ENCODE measurements at regions not wholly inside any gene's neighbourhood (a gene's known extent, or its start where the extent isn't known, plus 50 kb on each side); places are given as distances from the start of the nearest gene placed in this dataset.
A peak's percentile ranks its signal among the peaks of the same experiment; 100 is the strongest.

DNA sequence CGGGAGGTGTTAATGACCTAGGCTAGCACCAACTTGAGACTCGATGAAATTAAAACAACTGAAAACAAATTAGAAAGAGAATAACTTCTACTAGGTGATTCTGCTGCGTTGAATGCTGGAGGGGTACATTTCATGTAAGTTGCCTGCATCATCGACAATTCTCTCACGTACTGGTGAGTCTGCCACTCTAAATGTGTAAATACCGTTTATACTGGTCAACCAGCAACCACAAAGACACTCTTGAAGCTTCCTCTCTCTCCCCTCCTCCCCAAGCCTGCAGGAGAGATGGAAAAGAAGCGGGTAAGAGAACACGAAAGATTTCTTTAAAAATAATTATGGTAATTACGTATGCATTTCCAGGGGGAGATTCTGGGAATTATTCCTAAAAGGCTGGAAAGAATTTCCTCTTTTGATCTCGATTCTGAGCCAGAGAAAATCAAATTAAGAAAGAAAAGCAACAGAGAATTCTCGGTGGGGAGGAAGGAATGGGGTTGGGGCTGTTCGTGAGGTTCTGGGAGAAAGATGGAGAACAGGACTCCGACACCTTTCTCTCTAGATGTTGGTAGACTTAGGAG is 68.6 kb upstream of the MRTFB start:
- Mint-ChIP-seq H3K27ac (no peak overlapping the region), H3K4me3 (peak overlapping the region in 1 of 10 donors; percentile 28), H3K27me3 (peaks cover 2 to 51% (median 23%) of the 10 kb centered on the region in 5 donors), H3K9me3 (no peaks in the 10 kb centered on the region), H3K36me3 (no peaks in the 10 kb centered on the region), H3K4me1 (peaks cover 11 to 32% (median 16%) of the 10 kb centered on the region in 4 donors)
- ATAC-seq (no peak), DNase-seq (no peak)
- POLR2A ChIA-PET, result no interaction called here

DNA sequence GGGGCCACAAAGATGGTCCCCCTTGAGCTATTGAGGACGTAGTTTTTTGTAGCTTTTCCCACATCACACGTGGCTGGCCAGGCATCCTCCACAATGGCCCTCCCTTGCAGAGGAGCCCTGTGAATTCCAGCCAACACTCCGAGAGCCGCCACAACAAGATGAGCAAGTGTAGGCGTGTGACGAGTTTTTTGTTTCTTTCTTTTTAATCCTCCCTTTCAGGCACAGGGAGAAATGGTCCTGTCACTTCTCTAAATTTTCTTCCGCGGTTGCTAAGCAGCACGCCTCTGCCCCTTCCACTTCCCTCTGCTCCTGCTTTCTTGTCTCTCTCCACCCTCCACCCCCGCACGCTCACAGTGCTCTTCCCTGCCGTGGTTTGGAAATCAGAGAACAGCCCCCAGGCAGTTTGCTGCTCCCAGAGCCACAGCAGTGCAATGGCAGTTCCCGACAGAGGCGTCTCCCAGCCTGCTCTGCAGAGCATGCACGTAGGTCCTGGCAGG is 68.0 kb upstream of the MRTFB start:
- no peaks in the 10 kb centered on the region for H3K9me3 Mint-ChIP-seq
- H3K27ac Mint-ChIP-seq, result peak overlapping the region in 1 of 10 donors; percentile 16
- H3K4me3 Mint-ChIP-seq, result peak overlapping the region in 1 of 10 donors; percentile 28
- peaks cover 8 to 27% (median 11%) of the 10 kb centered on the region in 4 donors for H3K4me1 Mint-ChIP-seq
- no peaks in the 10 kb centered on the region for H3K36me3 Mint-ChIP-seq
- DNase-seq, result no peak
- H3K27me3 Mint-ChIP-seq, result peaks cover 2 to 51% (median 23%) of the 10 kb centered on the region in 5 donors
- POLR2A ChIA-PET, result no interaction called here
- no peak for ATAC-seq

DNA sequence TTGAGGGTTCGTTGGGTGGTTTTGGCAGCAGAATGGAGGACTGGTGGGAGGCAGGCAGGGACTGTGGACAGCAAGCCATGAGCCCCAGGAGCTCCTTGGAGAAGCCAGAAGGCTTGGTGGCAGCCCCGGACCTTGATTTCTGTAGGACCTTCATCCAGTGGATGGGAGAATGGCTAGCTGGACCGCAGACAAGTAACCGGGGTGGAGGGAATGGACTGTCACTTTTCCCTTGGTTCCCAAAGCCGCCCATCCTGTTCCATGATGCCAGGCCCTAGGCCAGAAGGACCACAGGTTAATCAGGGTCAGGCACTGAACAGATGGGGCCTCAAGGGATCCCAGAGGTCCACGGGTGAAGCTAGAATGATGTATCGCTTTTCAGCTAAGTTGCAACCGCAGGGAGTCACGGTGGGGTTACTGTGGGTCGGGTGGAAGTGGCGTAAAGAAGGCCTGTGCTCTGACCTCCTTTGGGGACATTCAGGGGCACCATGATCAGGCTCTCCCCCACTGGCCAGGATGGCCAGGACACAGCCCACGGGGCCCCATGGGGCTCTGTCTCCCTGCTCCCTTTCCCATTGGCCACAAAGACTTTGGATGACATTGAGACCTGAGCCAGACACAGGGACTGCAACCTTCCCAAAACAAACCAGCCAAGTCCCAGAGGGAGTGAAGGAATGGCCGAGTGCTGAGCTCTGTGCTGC is 66.9 kb upstream of the MRTFB start:
- ATAC-seq (no peak), DNase-seq (no peak)
- H3K27me3 Mint-ChIP-seq, result peaks cover 4 to 48% (median 23%) of the 10 kb centered on the region in 5 donors
- no peak overlapping the region for H3K27ac Mint-ChIP-seq
- H3K4me1 Mint-ChIP-seq, result peaks cover 5 to 20% (median 10%) of the 10 kb centered on the region in 4 donors
- POLR2A ChIA-PET, result no interaction called here
- H3K36me3 Mint-ChIP-seq, result no peaks in the 10 kb centered on the region
- no peak overlapping the region for H3K4me3 Mint-ChIP-seq
- no peaks in the 10 kb centered on the region for H3K9me3 Mint-ChIP-seq

DNA sequence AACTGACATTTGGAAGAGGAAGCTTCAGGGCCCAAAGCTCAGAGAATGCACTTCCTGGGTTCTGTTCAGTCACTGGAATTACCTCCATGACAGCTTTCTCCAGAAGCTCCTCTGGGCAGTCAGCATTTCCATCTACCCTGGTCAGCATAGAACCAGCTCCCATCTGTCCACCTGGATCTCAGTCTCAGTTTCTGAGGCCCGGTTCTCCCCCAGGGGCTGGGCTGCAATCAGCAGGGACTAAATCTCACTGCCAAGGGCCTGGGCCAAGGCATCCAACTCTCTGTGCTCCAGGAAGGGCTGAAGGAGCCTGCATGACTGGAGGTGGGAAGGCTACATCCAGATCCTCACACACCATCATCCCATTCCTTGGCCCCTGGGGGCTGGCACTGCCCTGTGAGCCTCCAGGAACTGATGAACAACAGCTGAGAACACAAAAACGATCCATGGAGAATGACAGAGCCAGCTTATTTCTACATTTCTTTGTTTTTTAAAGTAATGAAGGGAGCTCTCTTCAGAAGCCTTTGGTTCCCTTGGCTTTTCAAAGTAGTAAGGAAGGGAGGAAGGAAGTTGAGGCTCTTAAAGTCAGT is 66.3 kb upstream of the MRTFB start:
- Mint-ChIP-seq H3K27ac (peak overlapping the region in 1 of 10 donors; percentile 43), H3K36me3 (no peaks in the 10 kb centered on the region)

GRCh38 chr16:14005335-14005734 is 65.8 kb upstream of the MRTFB start:
- Mint-ChIP-seq H3K9me3 (no peaks in the 10 kb centered on the region), H3K4me3 (no peak overlapping the region), H3K27me3 (peaks cover 8 to 43% (median 23%) of the 10 kb centered on the region in 5 donors), H3K4me1 (peaks cover 5 to 13% (median 10%) of the 10 kb centered on the region in 4 donors), H3K36me3 (no peaks in the 10 kb centered on the region), H3K27ac (no peak overlapping the region)
- DNase-seq (no peak), ATAC-seq (no peak)
- POLR2A ChIA-PET, result no interaction called here

More for the DNA sequence above, 66.3 kb upstream of the MRTFB start:
- peaks cover 6 to 48% (median 23%) of the 10 kb centered on the region in 5 donors for H3K27me3 Mint-ChIP-seq
- peaks cover 5 to 14% (median 10%) of the 10 kb centered on the region in 4 donors for H3K4me1 Mint-ChIP-seq
- POLR2A ChIA-PET, result no interaction called here
- DNase-seq (no peak), ATAC-seq (no peak)
- H3K9me3 Mint-ChIP-seq, result no peaks in the 10 kb centered on the region
- no peak overlapping the region for H3K4me3 Mint-ChIP-seq

GRCh38 chr16:14007450-14007849 is 63.7 kb upstream of the MRTFB start:
- Mint-ChIP-seq H3K36me3 (no peaks in the 10 kb centered on the region), H3K27ac (no peak overlapping the region), H3K4me3 (no peak overlapping the region), H3K9me3 (no peaks in the 10 kb centered on the region), H3K4me1 (peaks cover 5 to 11% (median 8%) of the 10 kb centered on the region in 4 donors), H3K27me3 (peaks cover 5 to 28% (median 13%) of the 10 kb centered on the region in 5 donors)
- POLR2A ChIA-PET, result no interaction called here
- ATAC-seq (no peak), DNase-seq (no peak)

DNA sequence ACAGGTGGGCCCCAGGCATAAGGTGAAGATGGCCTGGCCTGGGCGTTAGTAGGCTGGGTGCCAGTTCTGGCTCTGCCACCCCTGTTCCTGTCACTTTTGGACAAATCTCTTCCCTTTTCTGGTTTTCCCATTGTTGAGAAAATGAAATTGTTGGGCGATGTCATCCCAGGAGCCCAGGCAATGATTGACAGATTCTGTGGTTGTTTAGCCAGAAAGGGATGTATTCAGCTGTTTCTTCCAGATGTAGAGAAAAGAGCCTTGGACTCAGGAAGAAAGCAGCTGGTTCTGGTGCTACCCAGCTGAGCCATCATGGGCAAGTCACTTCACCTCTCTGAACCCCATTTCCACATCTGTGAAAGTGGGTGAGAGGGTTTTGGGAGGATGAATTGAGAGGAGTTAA is 60.1 kb upstream of the MRTFB start:
- POLR2A ChIA-PET, result no interaction called here
- Mint-ChIP-seq H3K9me3 (no peaks in the 10 kb centered on the region), H3K4me1 (peaks cover 0 to 3% (median 0%) of the 10 kb centered on the region in 4 donors), H3K27me3 (peaks cover 8 to 22% (median 16%) of the 10 kb centered on the region in 5 donors), H3K27ac (no peak overlapping the region), H3K4me3 (no peak overlapping the region), H3K36me3 (no peaks in the 10 kb centered on the region)
- DNase-seq (no peak), ATAC-seq (no peak)

GRCh38 chr16:14011846-14012245 is 59.3 kb upstream of the MRTFB start:
- POLR2A ChIA-PET, result no interaction called here
- H3K9me3 Mint-ChIP-seq, result no peaks in the 10 kb centered on the region
- H3K4me1 Mint-ChIP-seq, result peaks cover 0 to 3% (median 0%) of the 10 kb centered on the region in 4 donors
- no peak for ATAC-seq
- no peak for DNase-seq
- H3K27me3 Mint-ChIP-seq, result peaks cover 8 to 22% (median 16%) of the 10 kb centered on the region in 5 donors
- H3K36me3 Mint-ChIP-seq, result no peaks in the 10 kb centered on the region
- H3K4me3 Mint-ChIP-seq, result no peak overlapping the region
- H3K27ac Mint-ChIP-seq, result no peak overlapping the region

GRCh38 chr16:14013145-14013570 is 58.0 kb upstream of the MRTFB start:
- ATAC-seq, result no peak
- DNase-seq, result no peak
- POLR2A ChIA-PET, result no interaction called here
- Mint-ChIP-seq H3K4me1 (peaks cover 0 to 3% (median 0%) of the 10 kb centered on the region in 4 donors), H3K4me3 (no peak overlapping the region), H3K36me3 (no peaks in the 10 kb centered on the region), H3K27me3 (peaks cover 6 to 21% (median 16%) of the 10 kb centered on the region in 5 donors), H3K9me3 (no peaks in the 10 kb centered on the region), H3K27ac (no peak overlapping the region)

DNA sequence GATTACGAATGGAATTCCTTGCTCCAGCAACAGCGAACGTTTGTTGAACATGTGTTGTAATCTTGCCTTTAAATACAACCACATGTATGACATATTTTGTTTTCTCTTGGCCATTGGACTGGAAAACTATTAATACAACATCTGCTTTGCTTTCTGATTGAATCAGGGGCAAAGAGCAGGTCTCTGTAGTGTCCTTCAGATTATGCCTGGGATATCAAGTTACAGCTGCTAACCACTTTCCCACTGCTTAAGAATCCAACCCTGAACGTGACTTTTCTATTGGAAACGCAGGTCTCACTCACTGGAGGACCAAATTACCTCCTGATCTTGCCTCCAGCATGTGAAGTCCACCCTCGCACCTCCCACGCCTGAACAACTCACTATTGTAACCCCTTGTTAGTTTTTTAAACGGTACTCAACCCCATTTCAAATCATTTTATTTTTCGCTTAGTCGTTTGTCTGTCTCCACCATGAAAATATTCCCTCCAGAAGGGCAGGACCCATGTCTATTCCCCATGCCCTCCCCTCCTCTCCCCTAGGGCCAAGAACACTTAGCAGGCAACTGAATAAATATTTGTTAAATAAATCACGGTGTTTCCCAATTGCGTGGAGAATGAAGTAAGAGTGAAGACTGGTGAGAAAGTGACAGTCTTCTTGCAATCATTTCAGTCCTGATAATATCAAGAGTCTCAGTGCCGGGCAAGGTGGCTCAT is 57.4 kb upstream of the MRTFB start:
- POLR2A ChIA-PET, result no interaction called here
- Mint-ChIP-seq H3K4me1 (peaks cover 0 to 3% (median 0%) of the 10 kb centered on the region in 4 donors), H3K36me3 (no peaks in the 10 kb centered on the region), H3K9me3 (no peaks in the 10 kb centered on the region), H3K27ac (peak overlapping the region in 1 of 10 donors; percentile 20), H3K27me3 (peaks cover 6 to 20% (median 16%) of the 10 kb centered on the region in 5 donors), H3K4me3 (no peak overlapping the region)
- DNase-seq (no peak), ATAC-seq (no peak)

DNA sequence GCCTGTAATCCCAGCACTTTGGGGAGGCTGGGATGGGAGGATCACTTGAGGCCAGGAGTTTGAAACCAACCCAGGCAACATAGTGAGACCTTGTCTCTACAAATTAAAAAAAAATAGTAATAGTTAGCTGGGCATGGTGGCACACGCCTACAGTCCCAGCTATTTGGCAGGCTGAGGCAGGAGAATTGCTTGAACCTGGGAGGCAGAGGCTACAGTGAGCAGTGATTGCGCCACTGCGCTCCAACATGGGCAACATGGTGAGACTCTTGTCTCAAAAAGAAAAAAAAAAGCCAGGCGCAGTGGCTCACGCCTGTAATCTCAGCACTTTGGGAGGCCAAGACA is 56.9 kb upstream of the MRTFB start:
- Mint-ChIP-seq H3K27ac (no peak overlapping the region), H3K4me3 (no peak overlapping the region), H3K4me1 (peaks cover 0 to 3% (median 0%) of the 10 kb centered on the region in 4 donors), H3K9me3 (no peaks in the 10 kb centered on the region), H3K27me3 (peaks cover 6 to 19% (median 16%) of the 10 kb centered on the region in 5 donors), H3K36me3 (no peaks in the 10 kb centered on the region)
- POLR2A ChIA-PET, result no interaction called here
- DNase-seq (no peak), ATAC-seq (no peak)

DNA sequence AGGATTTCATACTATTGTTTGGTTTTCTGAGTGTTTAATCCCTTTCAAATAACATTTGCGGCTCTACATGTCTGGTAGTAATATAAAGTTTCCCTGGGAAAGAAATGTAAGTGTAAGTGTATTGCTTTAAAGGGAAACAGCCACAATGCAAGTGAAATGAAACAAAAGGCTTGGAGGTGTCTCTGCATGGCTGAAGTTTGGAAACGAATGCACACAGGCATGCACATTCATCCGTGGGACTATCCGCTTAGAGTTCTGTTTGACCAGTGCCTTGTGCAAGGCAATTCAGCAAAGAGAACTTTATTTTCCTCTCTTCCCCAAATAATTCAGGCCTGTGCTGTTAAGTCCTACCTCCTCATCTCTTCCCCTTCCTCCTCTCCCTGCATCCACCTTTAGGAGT is 56.1 kb upstream of the MRTFB start:
- DNase-seq (no peak), ATAC-seq (no peak)
- Mint-ChIP-seq H3K4me1 (peaks cover 0 to 3% (median 0%) of the 10 kb centered on the region in 4 donors), H3K9me3 (no peaks in the 10 kb centered on the region), H3K36me3 (no peaks in the 10 kb centered on the region), H3K27ac (no peak overlapping the region), H3K4me3 (no peak overlapping the region), H3K27me3 (peaks cover 6 to 16% (median 15%) of the 10 kb centered on the region in 5 donors)
- POLR2A ChIA-PET, result interaction anchor here (0.5 kb wide), 1 partner anchor 1439 kb away, joined by 3 read pairs; no protein-coding TSS in a partner anchor

Data from naive thymus-derived CD8-positive, alpha-beta T cell (primary cell).